Chondrocyte (in vitro differentiated cells): ENCODE measurements at regions not wholly inside any gene's neighbourhood (a gene's known extent, or its start where the extent isn't known, plus 50 kb on each side); places are given as distances from the start of the nearest gene placed in this dataset.

Experiments used
- DNase-seq: peaks from one replicate; pipeline ENCODE4 v3.0.0; 2021; ENCODE audit warnings: mixed read lengths, low spot score
- H3K27ac Mint-ChIP-seq: one replicate; pipeline ENCODE4 v1.8.0; 2021; ENCODE audit warnings: mild to moderate bottlenecking, moderate library complexity, mixed read lengths; ENCODE audit not compliant: unreplicated experiment
- H3K27me3 Mint-ChIP-seq: 2 replicates; pipeline ENCODE4 v1.8.0; 2021; ENCODE audit warnings: low read depth, mixed read lengths
- H3K36me3 Mint-ChIP-seq: 2 replicates; pipeline ENCODE4 v1.8.0; 2021; ENCODE audit warnings: low read depth, mixed read lengths
- H3K4me1 Mint-ChIP-seq: 2 replicates; pipeline ENCODE4 v1.8.0; 2021; ENCODE audit warnings: low read depth, mild to moderate bottlenecking, mixed read lengths
- H3K4me3 Mint-ChIP-seq: one replicate; pipeline ENCODE4 v1.8.0; 2021; ENCODE audit warnings: mild to moderate bottlenecking, moderate library complexity, mixed read lengths; ENCODE audit not compliant: unreplicated experiment
- H3K9me3 Mint-ChIP-seq: 2 replicates; pipeline ENCODE4 v1.8.0; 2021; ENCODE audit warnings: low read depth, mixed read lengths
- TF ChIP-seq, protein P1 (sequence below): fragments of 200-600 bp; sonication (generic); IDR thresholded peaks from 2 replicates; pipeline ENCODE4 v1.5.0; 2021; ENCODE audit warnings: antibody characterized with exemption, mild to moderate bottlenecking, moderate library complexity

DNA sequence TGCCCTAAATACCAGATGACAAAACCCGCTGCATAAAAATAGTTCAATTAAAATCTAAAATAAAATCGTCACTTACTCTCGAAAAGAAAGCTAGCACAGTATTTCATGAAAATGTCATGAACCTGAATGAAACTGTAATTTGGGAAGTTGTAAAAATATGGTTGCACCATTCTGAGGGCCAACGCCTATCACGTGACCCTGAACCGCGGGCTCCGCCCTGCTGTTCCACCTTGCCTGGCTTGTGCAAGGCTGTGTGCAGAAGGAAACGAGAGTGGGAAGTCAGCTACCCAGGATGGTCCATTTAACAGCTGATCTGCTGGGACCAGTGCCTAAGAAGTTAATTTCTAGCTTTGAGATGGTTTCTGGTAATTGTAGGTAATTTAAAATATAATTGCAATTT, 91.7 kb upstream of the BMP4 start:
- H3K27me3 Mint-ChIP-seq, result peaks cover 2% of the 10 kb centered on the region
- peaks cover 7% of the 10 kb centered on the region for H3K4me1 Mint-ChIP-seq
- H3K27ac Mint-ChIP-seq, result no peak overlapping the region
- TF ChIP-seq, protein P1, sequence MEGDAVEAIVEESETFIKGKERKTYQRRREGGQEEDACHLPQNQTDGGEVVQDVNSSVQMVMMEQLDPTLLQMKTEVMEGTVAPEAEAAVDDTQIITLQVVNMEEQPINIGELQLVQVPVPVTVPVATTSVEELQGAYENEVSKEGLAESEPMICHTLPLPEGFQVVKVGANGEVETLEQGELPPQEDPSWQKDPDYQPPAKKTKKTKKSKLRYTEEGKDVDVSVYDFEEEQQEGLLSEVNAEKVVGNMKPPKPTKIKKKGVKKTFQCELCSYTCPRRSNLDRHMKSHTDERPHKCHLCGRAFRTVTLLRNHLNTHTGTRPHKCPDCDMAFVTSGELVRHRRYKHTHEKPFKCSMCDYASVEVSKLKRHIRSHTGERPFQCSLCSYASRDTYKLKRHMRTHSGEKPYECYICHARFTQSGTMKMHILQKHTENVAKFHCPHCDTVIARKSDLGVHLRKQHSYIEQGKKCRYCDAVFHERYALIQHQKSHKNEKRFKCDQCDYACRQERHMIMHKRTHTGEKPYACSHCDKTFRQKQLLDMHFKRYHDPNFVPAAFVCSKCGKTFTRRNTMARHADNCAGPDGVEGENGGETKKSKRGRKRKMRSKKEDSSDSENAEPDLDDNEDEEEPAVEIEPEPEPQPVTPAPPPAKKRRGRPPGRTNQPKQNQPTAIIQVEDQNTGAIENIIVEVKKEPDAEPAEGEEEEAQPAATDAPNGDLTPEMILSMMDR, result no peak
- no peaks in the 10 kb centered on the region for H3K36me3 Mint-ChIP-seq
- no peaks in the 10 kb centered on the region for H3K9me3 Mint-ChIP-seq
- DNase-seq, result no peak
- no peak overlapping the region for H3K4me3 Mint-ChIP-seq

DNA sequence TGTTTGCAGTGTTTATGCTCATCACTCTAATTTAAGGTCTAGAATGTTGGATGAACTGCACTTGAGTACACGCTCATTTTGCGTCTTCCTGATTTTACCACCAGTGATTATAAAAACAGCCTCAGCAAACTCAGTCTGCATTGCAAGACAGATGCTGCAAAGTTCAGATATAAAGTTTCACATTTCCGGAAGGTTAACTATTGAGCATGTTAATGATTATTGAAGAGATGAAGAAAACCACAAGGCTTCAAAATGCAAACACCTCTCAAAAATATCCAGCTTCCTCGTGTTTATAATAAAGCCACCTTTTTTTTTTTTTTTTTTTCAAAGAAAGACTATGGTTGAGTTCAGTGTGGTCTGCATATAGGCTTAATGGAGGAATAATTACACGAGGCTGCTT, 92.1 kb upstream of the BMP4 start:
- peaks cover 9% of the 10 kb centered on the region for H3K4me1 Mint-ChIP-seq
- no peak overlapping the region for H3K27ac Mint-ChIP-seq
- TF ChIP-seq, protein P1, result no peak
- H3K9me3 Mint-ChIP-seq, result no peaks in the 10 kb centered on the region
- no peaks in the 10 kb centered on the region for H3K36me3 Mint-ChIP-seq
- DNase-seq, result no peak
- peaks cover 2% of the 10 kb centered on the region for H3K27me3 Mint-ChIP-seq
- H3K4me3 Mint-ChIP-seq, result no peak overlapping the region

DNA sequence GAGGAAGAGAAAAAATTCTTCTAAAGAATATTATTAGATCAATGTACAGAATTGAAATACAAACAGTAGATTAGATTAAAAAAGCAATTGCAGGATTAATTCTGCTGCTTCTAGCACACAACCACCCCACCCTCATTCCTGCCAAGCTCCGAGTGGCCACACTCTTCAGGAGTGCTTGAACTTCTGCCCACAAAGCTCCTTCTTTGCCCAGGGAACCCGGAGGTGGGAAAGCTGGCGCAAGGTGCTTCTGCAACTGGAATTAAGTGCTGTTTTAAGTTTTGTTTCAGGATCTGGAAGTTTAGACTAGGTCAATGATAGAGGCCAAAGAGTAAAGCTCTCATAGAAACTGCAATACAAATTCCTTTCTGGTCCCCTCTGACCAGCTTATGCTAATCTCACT, 94.1 kb upstream of the BMP4 start:
- no peak for DNase-seq
- Mint-ChIP-seq H3K27ac (no peak overlapping the region), H3K4me3 (no peak overlapping the region), H3K27me3 (no peaks in the 10 kb centered on the region), H3K9me3 (no peaks in the 10 kb centered on the region), H3K4me1 (peaks cover 9% of the 10 kb centered on the region), H3K36me3 (no peaks in the 10 kb centered on the region)
- TF ChIP-seq, protein P1, result no peak

DNA sequence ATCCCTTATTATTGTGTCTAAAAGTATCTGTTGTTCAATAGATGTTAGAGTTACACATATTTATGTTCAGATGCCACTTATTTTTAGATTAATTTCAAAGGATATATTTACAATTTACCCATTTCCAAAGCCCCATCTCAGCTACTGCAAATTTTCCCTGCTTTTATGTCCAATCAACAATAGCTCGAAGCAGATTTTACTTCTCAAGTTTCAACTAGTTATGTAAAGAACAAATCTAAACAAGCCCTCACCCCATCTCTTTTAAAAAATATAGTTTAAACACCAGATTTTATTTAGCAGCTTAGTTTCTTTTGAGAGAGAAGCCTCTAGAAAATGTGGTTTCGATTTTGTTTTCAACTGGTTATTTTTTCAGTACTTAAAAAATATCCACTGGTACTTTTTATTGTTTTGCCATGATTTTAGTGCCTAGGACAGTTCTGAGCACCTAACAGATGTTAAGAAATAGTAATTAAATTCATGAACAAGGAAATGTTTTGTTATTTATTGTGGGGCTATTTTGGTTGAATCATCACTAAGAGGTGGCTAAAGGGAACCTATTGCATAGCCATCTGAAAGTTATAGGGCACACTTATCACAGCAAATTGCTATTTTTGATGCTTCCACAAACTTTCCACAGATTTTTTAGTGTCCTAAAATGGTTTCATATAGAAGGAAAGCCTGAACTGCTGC, 96.2 kb upstream of the BMP4 start:
- Mint-ChIP-seq H3K4me1 (peaks cover 9% of the 10 kb centered on the region), H3K27me3 (peaks cover 1% of the 10 kb centered on the region), H3K9me3 (no peaks in the 10 kb centered on the region), H3K36me3 (no peaks in the 10 kb centered on the region), H3K4me3 (no peak overlapping the region), H3K27ac (no peak overlapping the region)
- no peak for DNase-seq
- TF ChIP-seq, protein P1, result no peak

DNA sequence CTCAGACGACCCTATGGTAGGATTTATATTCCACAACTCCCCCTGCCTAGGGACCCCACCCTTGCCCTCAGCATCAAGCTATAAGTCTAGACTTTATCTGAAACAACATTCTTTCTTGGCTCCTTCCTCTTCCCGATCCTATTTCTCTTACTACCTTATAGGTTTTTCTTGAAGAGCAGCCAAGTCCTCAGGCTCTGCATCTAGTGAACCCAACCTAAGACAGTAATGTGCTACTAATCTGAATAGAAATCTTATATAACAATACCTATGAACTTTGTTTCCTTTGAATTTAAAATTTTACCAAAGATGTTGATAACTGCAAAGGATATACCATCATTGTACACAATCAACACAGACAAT, 96.7 kb upstream of the BMP4 start:
- H3K4me1 Mint-ChIP-seq, result peaks cover 9% of the 10 kb centered on the region
- no peak overlapping the region for H3K27ac Mint-ChIP-seq
- no peak overlapping the region for H3K4me3 Mint-ChIP-seq
- peaks cover 1% of the 10 kb centered on the region for H3K27me3 Mint-ChIP-seq
- no peak for DNase-seq
- TF ChIP-seq, protein P1, result no peak
- H3K36me3 Mint-ChIP-seq, result no peaks in the 10 kb centered on the region
- no peaks in the 10 kb centered on the region for H3K9me3 Mint-ChIP-seq
